ENCODE measurements at regions not wholly inside any gene's neighbourhood (a gene's known extent, or its start where the extent isn't known, plus 50 kb on each side); places are given as distances from the start of the nearest gene placed in this dataset.
"Not testable (repeated sequence)": the region's sequence is repeated elsewhere in the genome, so short reads cannot be mapped to it uniquely, and the experiment has no call there.

DNA sequence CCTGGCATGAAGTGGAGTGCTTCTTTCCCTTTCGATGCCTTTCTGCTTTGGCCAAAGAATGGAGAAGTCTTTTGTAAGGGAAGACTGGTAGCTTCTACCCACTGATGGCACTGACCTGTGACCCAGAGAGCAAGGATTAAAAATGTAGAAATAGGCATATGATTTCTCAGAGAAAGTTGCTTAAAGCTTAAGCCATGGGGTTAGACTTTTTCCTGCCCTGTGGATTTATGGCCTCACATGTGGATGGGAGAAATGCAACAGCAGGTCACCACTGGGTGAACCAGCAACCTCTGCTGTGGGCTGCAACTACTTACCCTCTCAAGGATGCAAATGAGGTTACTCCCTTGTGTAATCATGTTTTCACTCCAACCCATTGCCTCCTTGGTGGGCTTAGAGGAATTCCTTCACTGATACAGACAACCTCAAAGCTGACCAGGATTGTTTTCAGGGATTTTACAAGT, 86.7 kb upstream of the CDC42EP3 start:
- DNase-seq (ENCODE audit: low read depth, low spot score) = not testable (repeated sequence)

GRCh38 chr2:37759989-37760388, 88.5 kb upstream of the CDC42EP3 start:
- DNase-seq (ENCODE audit: low read depth, low spot score) = not testable (repeated sequence)

DNA sequence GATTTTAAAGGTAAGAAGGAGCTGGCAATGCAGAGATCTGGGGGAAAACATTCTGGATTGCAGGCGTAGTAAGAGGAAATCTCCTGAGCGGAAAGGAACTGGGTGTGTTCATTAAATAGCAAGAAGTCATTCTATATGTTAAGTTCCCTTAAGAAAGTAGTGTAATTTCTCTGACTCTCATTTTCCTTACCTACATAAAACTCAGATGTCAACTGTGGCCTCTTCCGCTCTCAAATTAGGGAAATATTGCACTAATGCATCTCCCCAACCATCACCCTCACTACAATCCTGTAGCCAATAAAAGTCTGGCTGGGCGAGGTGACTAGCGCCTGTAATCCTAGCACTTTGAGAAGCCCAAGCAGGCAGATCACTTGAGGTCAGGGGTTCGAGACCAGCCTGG, 89.0 kb upstream of the CDC42EP3 start:
- no peak for DNase-seq (ENCODE audit: low read depth, low spot score)

- not testable (repeated sequence) for DNase-seq (ENCODE audit: low read depth, low spot score)
Measured at GRCh38 chr2:37762281-37762680, 90.8 kb upstream of the CDC42EP3 start.

GRCh38 chr2:37764739-37765138, 93.3 kb upstream of the CDC42EP3 start:
- no peak for DNase-seq (ENCODE audit: low read depth, low spot score)

- no peak for DNase-seq (ENCODE audit: low read depth, low spot score)
Measured at GRCh38 chr2:37766106-37766505, 94.7 kb upstream of the CDC42EP3 start.

- DNase-seq (ENCODE audit: low read depth, low spot score) = no peak
Measured at GRCh38 chr2:37767046-37767445, 95.6 kb upstream of the CDC42EP3 start.

- no peak for DNase-seq (ENCODE audit: low read depth, low spot score)
Measured at GRCh38 chr2:37767959-37768925, 96.8 kb upstream of the CDC42EP3 start.

GRCh38 chr2:37769551-37769950, 98.1 kb upstream of the CDC42EP3 start:
- no peak for DNase-seq (ENCODE audit: low read depth, low spot score)

GRCh38 chr2:37770797-37771196, 99.4 kb upstream of the CDC42EP3 start:
- no peak for DNase-seq (ENCODE audit: low read depth, low spot score)

DNA sequence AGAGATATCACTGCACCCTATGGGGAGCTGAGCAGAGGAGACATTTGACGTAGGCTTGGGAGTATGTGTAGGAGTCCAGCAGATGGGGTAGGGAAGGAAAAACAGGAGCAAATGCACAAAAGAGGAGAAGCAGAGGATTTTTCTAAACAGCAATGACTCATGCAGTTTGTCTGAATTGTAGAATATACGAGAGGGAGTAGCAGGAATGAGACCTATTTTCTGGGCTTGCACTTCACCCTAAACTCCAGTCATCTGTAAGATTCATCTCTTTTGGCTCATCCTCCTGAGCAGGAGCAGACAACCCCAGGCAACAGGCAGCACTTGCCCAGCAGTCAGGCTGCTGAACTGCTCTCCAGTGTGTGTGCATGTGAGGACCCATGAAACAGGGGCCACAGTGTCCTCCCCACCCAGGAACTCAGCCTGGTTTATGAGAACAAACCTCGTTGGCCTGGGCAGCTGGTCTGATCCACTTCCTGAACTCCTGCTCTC, 100.2 kb upstream of the CDC42EP3 start:
- DNase-seq (ENCODE audit: low read depth, low spot score) = no peak

- no peak for DNase-seq (ENCODE audit: low read depth, low spot score)
Measured at GRCh38 chr2:37773371-37774130, 102.1 kb upstream of the CDC42EP3 start.

DNA sequence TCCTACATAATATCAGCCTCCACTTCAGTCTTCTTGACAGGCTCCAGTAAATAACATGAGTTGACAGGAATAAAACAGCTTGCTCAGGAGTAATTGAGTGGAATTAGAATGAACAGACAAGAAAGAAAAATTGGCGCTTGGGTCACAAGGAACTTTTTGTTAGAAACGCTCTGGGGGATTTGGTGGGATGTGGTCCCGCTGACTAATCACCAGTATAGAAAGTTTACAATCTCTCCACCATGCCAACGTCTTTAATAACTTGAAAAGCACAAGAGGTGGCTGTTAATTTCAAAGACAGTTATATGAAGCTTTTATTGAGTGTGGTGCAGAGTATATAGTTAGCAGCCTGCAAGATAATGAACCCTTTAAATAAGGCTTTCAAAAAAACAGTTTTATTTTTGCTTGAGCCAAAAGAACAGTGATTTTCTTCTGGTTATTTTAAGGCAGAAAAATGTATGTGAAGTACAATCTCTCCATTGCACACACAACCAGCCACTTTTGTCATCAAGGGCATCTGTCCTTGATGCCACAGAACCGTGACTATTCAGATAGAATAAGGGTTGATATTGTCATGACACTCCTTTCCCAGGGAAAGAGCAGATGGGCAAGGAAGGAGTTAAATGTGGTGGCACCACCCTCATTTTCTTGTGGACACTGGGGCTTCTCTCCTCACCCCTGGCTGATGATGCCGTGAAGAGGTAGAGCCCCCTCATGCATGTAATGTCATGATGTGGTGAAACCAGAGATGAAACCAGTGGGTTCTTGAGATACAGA, 102.9 kb upstream of the CDC42EP3 start:
- not testable (repeated sequence) for DNase-seq (ENCODE audit: low read depth, low spot score)

GRCh38 chr2:37774976-37775907, 103.8 kb upstream of the CDC42EP3 start:
- no peak for DNase-seq (ENCODE audit: low read depth, low spot score)

GRCh38 chr2:37775908-37776250, 104.4 kb upstream of the CDC42EP3 start:
- no peak for DNase-seq (ENCODE audit: low read depth, low spot score)

DNA sequence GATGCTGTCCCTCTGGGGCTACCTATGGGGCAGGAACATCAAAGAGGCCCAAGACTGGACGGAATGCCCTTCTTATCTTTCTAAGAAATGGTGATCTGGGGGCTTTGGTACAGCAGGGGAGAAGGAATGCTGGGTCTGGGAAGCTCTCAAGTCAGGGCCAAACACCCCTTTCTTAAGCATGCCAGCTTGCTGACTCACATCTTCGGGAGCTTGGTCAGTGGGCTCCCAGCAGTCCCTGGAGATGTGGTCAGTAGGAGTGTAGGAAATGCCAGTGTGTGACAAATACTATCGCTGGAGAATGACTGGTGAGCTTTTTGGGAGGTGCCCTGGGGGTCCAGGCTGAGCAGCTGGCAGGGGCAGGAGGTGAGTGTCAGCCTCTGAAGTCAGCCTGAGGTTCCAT, 105.0 kb upstream of the CDC42EP3 start:
- DNase-seq (ENCODE audit: low read depth, low spot score) = no peak

- no peak for DNase-seq (ENCODE audit: low read depth, low spot score)
Measured at GRCh38 chr2:37779139-37779538, 107.7 kb upstream of the CDC42EP3 start.

GRCh38 chr2:37779611-37780386, 108.4 kb upstream of the CDC42EP3 start:
- DNase-seq (ENCODE audit: low read depth, low spot score) = no peak

DNA sequence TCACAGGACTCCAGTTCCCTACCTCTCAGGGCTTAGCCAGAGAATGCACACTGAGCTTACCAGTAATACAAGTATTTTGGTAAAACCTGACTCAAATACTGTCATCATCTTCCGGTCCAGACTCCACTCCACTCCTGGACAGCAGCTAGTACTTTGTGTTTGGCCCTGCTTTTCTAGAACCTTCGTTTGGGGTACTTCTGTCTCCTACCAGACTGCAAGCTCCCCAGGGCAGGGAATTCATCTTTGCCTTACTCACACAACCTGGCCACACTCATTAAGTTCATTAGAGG, 108.9 kb upstream of the CDC42EP3 start:
- DNase-seq (ENCODE audit: low read depth, low spot score) = no peak

DNA sequence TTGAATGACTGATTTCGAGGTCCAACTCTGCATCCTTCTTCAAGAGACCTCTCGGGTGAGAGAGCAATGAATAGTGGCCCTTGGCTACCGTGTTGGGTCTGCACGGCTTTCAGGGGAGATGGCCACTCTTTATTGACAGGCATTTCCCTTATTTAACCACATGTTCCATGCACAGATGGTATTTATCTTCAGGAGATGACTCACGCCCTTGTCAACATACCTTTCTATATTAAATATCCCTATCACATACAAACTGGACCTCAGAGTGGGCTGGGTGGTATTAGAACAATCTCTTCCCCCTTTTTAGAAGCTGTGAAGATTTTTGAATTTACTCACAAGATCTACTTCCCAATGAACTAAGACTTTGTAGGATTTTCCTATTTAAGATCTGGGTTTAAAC, 109.6 kb upstream of the CDC42EP3 start:
- DNase-seq (ENCODE audit: low read depth, low spot score) = no peak
